NCI-H187 (cell line): ENCODE measurements at regions not wholly inside any gene's neighbourhood (a gene's known extent, or its start where the extent isn't known, plus 50 kb on each side); places are given as distances from the start of the nearest gene placed in this dataset.
A peak's percentile ranks its signal among the peaks of the same experiment; 100 is the strongest.

Experiments used
- DNase-seq, 2 experiments: peaks; one replicate each; lab custom pipeline; 2025; lab: John Stamatoyannopoulos, UW

- DNase-seq, result peak; percentile 1 to 14
Observed at GRCh38 chr17:69949973-69950695, 124.9 kb upstream of the KCNJ16 start.

- DNase-seq, result peak; percentile 42 to 48
Observed at GRCh38 chr17:69950701-69951418, 124.2 kb upstream of the KCNJ16 start.

- DNase-seq, result no peak
Observed at GRCh38 chr17:69954241-69954925, 120.6 kb upstream of the KCNJ16 start.

GRCh38 chr17:69958063-69958462, 117.0 kb upstream of the KCNJ16 start:
- DNase-seq, result no peak

- no peak for DNase-seq
Observed at GRCh38 chr17:69959283-69959682, 115.7 kb upstream of the KCNJ16 start.

- DNase-seq, result no peak
Observed at GRCh38 chr17:69960755-69961154, 114.3 kb upstream of the KCNJ16 start.

- no peak for DNase-seq
Observed at GRCh38 chr17:69961501-69962145, 113.4 kb upstream of the KCNJ16 start.

- no peak for DNase-seq
Observed at GRCh38 chr17:69962436-69962995, 112.5 kb upstream of the KCNJ16 start.

- no peak for DNase-seq
Observed at GRCh38 chr17:69967910-69968411, 107.1 kb upstream of the KCNJ16 start.

- no peak for DNase-seq
Observed at GRCh38 chr17:69969897-69970296, 105.1 kb upstream of the KCNJ16 start.

GRCh38 chr17:69972251-69972650, 102.8 kb upstream of the KCNJ16 start:
- DNase-seq, result no peak

GRCh38 chr17:69975808-69976207, 99.2 kb upstream of the KCNJ16 start:
- no peak for DNase-seq

- no peak for DNase-seq
Observed at GRCh38 chr17:69978056-69978646, 96.9 kb upstream of the KCNJ16 start.

- no peak for DNase-seq
Observed at GRCh38 chr17:69981441-69981840, 93.6 kb upstream of the KCNJ16 start.

GRCh38 chr17:69995476-69995875, 79.5 kb upstream of the KCNJ16 start:
- no peak for DNase-seq

GRCh38 chr17:69997332-69997731, 77.7 kb upstream of the KCNJ16 start:
- no peak for DNase-seq

GRCh38 chr17:69999253-69999652, 75.8 kb upstream of the KCNJ16 start:
- DNase-seq, result no peak

- no peak for DNase-seq
Observed at GRCh38 chr17:70006159-70006558, 68.9 kb upstream of the KCNJ16 start.

- DNase-seq, result no peak
Observed at GRCh38 chr17:70011750-70012149, 63.3 kb upstream of the KCNJ16 start.

GRCh38 chr17:70013911-70014310, 61.1 kb upstream of the KCNJ16 start:
- DNase-seq, result no peak

GRCh38 chr17:70017112-70017511, 57.9 kb upstream of the KCNJ16 start:
- DNase-seq, result peak; percentile 45 to 60

GRCh38 chr17:70017941-70018340, 57.1 kb upstream of the KCNJ16 start:
- DNase-seq, result no peak
